H1 (cell line): ENCODE measurements at regions not wholly inside any gene's neighbourhood (a gene's known extent, or its start where the extent isn't known, plus 50 kb on each side); places are given as distances from the start of the nearest gene placed in this dataset.

Experiments
- CTCF ChIA-PET: fragments of 300-600 bp; sonication (Branson Sonifier 250); formaldehyde crosslinking; loops from one replicate; lab custom pipeline; 2021; ENCODE audit not compliant: partially characterized antibody; lab: Charles Lee
- POLR2A ChIA-PET: fragments of 300-600 bp; sonication (Branson Sonifier 250); formaldehyde crosslinking; loops from one replicate; lab custom pipeline; 2021; ENCODE audit warnings: inconsistent platforms; ENCODE audit not compliant: partially characterized antibody; lab: Charles Lee
- DNase-seq, 2 experiments: peaks; one replicate each; pipeline versions ENCODE4 v3.0.0 to v3.0.0-alpha.2; 2010 to 2022; ENCODE audit warnings: low spot score in 2 of 2, low read depth in 1 of 2, mixed read lengths in 1 of 2
- FAIRE-seq: peaks from 2 replicates; lab custom pipeline; 2011; peaks lifted over from hg19 to GRCh38; lab: Jason Lieb, UNC
- H2AFZ ChIP-seq: 2 replicates; pipeline ENCODE4 v1.8.1; 2012; ENCODE audit warnings: low read length, inconsistent platforms
- H2AK5ac ChIP-seq: 2 replicates; pipeline ENCODE4 v1.6.1; 2013; ENCODE audit warnings: low read depth, low read length
- H2BK120ac ChIP-seq: replicated peaks from 2 replicates; pipeline ENCODE3; 2013; ENCODE audit warnings: low read depth, low read length, inconsistent platforms
- H2BK12ac ChIP-seq: 2 replicates; pipeline ENCODE4 v1.6.1; 2013; ENCODE audit warnings: low read depth, low read length
- H2BK15ac ChIP-seq: 2 replicates; pipeline ENCODE4 v1.6.1; 2013; ENCODE audit warnings: low read length
- H2BK20ac ChIP-seq: 2 replicates; pipeline ENCODE4 v1.6.1; 2013; ENCODE audit warnings: low read length
- H2BK5ac ChIP-seq: 2 replicates; pipeline ENCODE4 v1.6.1; 2013; ENCODE audit warnings: low read depth, low read length
- H3K14ac ChIP-seq: 2 replicates; pipeline ENCODE4 v1.6.1; 2013; ENCODE audit warnings: inconsistent platforms; ENCODE audit not compliant: insufficient read length
- H3K18ac ChIP-seq: 2 replicates; pipeline ENCODE4 v1.6.1; 2013; ENCODE audit warnings: low read length; ENCODE audit errors: extremely low read depth
- H3K23ac ChIP-seq: 2 replicates; pipeline ENCODE4 v1.6.1; 2013; ENCODE audit warnings: inconsistent platforms; ENCODE audit not compliant: insufficient read length
- H3K23me2 ChIP-seq: 2 replicates; pipeline ENCODE4 v1.6.1; 2013; ENCODE audit warnings: low read depth, low read length
- H3K27ac ChIP-seq: 2 replicates; pipeline ENCODE4 v1.6.1; 2011; ENCODE audit warnings: low read depth, low read length, inconsistent platforms
- H3K27me3 ChIP-seq, 4 experiments: replicated peaks in 1 of 4; 1 replicate in 1 of 4; 2 replicates in 3 of 4; pipeline versions ENCODE4 v1.6.1 to v1.8.1; 2011 to 2013; ENCODE audit warnings: low read length in 3 of 4, mild to moderate bottlenecking in 3 of 4, inconsistent platforms in 2 of 4, mixed read lengths in 2 of 4, moderate library complexity in 1 of 4; ENCODE audit not compliant: control insufficient read depth in 3 of 4, insufficient read depth in 3 of 4; ENCODE audit errors: extremely low read depth in 1 of 4
- H3K36me3 ChIP-seq, 4 experiments: 2 replicates each; pipeline versions ENCODE4 v1.6.1 to v1.8.1; 2011 to 2013; ENCODE audit warnings: mild to moderate bottlenecking in 4 of 4, low read length in 3 of 4, moderate library complexity in 2 of 4, control low read depth in 1 of 4, inconsistent platforms in 1 of 4; ENCODE audit not compliant: insufficient read depth in 4 of 4, control insufficient read depth in 2 of 4
- H3K4ac ChIP-seq: replicated peaks from 2 replicates; pipeline ENCODE3; 2013; ENCODE audit warnings: low read length, low read depth, mixed read lengths, inconsistent platforms; ENCODE audit not compliant: insufficient read length
- H3K4me1 ChIP-seq, 4 experiments: replicated peaks in 1 of 4; 1 replicate in 1 of 4; 2 replicates in 3 of 4; pipeline versions ENCODE4 v1.6.1 to v1.8.1; 2011 to 2013; ENCODE audit warnings: low read length in 3 of 4, inconsistent platforms in 2 of 4, mixed read lengths in 1 of 4; ENCODE audit not compliant: insufficient read depth in 4 of 4, control insufficient read depth in 3 of 4
- H3K4me2 ChIP-seq, 2 experiments: 2 replicates each; pipeline versions ENCODE4 v1.6.1 to v1.8.1; 2011 to 2013; ENCODE audit warnings: low read depth in 2 of 2, low read length in 2 of 2, control low read depth in 1 of 2, inconsistent platforms in 1 of 2, mild to moderate bottlenecking in 1 of 2; ENCODE audit not compliant: insufficient read depth in 1 of 2
- H3K4me3 ChIP-seq, 4 experiments: fragments of 200-600, 300-600 bp in 1 of 4; sonication (generic), shearing (Covaris generic), sonication (Bioruptor Twin) in 1 of 4; 2 replicates each; pipeline versions ENCODE4 v1.5.1 to v1.8.1; 2011 to 2016; ENCODE audit warnings: low read length in 4 of 4, low read depth in 3 of 4, control low read depth in 2 of 4, inconsistent platforms in 2 of 4, mild to moderate bottlenecking in 2 of 4, mixed read lengths in 1 of 4, moderate library complexity in 1 of 4; ENCODE audit not compliant: insufficient read depth in 2 of 4; ENCODE audit errors: extremely low read depth in 1 of 4
- H3K56ac ChIP-seq: replicated peaks from 2 replicates; pipeline ENCODE3; 2013; ENCODE audit warnings: low read depth, mild to moderate bottlenecking, mixed read lengths, low read length, inconsistent platforms; ENCODE audit not compliant: insufficient read length
- H3K79me1 ChIP-seq: 2 replicates; pipeline ENCODE4 v1.6.1; 2013; ENCODE audit warnings: low read depth, low read length, control low read depth
- H3K79me2 ChIP-seq, 2 experiments: 2 replicates each; pipeline versions ENCODE4 v1.6.1 to v1.8.1; 2012 to 2013; ENCODE audit warnings: low read length in 2 of 2, mild to moderate bottlenecking in 2 of 2, inconsistent platforms in 1 of 2; ENCODE audit not compliant: insufficient read depth in 2 of 2, control insufficient read depth in 1 of 2
- H3K9ac ChIP-seq, 4 experiments: replicated peaks in 1 of 4; 1 replicate in 1 of 4; 2 replicates in 3 of 4; pipeline versions ENCODE4 v1.6.1 to v1.8.1; 2011 to 2013; ENCODE audit warnings: low read depth in 3 of 4, low read length in 3 of 4, control low read depth in 2 of 4, mild to moderate bottlenecking in 2 of 4, moderate library complexity in 2 of 4, inconsistent platforms in 1 of 4; ENCODE audit errors: extremely low read depth in 1 of 4
- H3K9me3 ChIP-seq, 2 experiments: 2 replicates each; pipeline versions ENCODE4 v1.6.1 to v1.8.1; 2012 to 2013; ENCODE audit warnings: mild to moderate bottlenecking in 2 of 2, moderate library complexity in 2 of 2, control low read depth in 1 of 2, inconsistent platforms in 1 of 2, low read depth in 1 of 2, low read length in 1 of 2, mixed read lengths in 1 of 2; ENCODE audit not compliant: insufficient read depth in 2 of 2
- H4K20me1 ChIP-seq, 2 experiments: replicated peaks in 1 of 2; 2 replicates each; pipeline versions ENCODE3 to v1.8.1; 2011 to 2013; ENCODE audit warnings: inconsistent platforms in 2 of 2, low read length in 2 of 2, mild to moderate bottlenecking in 1 of 2; ENCODE audit not compliant: insufficient read depth in 2 of 2, control insufficient read depth in 1 of 2
- H4K5ac ChIP-seq: 2 replicates; pipeline ENCODE4 v1.6.1; 2013; ENCODE audit warnings: low read length, low read depth, mixed read lengths, inconsistent platforms; ENCODE audit not compliant: insufficient read length
- H4K8ac ChIP-seq: 2 replicates; pipeline ENCODE4 v1.8.0; 2013; ENCODE audit warnings: mild to moderate bottlenecking, moderate library complexity, low read length, inconsistent platforms; ENCODE audit not compliant: insufficient read depth; ENCODE audit errors: extremely low read depth
- H4K91ac ChIP-seq: replicated peaks from 2 replicates; pipeline ENCODE3; 2013; ENCODE audit warnings: low read length, mixed read lengths, inconsistent platforms; ENCODE audit not compliant: insufficient read length
- ASH2L ChIP-seq: fragments of 200-600, 300-600 bp; sonication (generic); IDR thresholded peaks from one replicate; pipeline ENCODE4 v1.7.1; 2017; ENCODE audit warnings: low read length
- E2F6 ChIP-seq: IDR thresholded peaks from 2 replicates; pipeline ENCODE4 v1.6.1; 2012; ENCODE audit warnings: inconsistent platforms
- FOSL1 ChIP-seq: IDR thresholded peaks from 2 replicates; pipeline ENCODE4 v1.6.1; 2011; ENCODE audit warnings: mild to moderate bottlenecking, low read depth, low read length, moderate library complexity; ENCODE audit not compliant: insufficient read depth
- JUN ChIP-seq: IDR thresholded peaks from 2 replicates; pipeline ENCODE4 v1.6.1; 2011; ENCODE audit warnings: low read depth, mild to moderate bottlenecking, improper control_type of control experiment, low read length
- KDM1A ChIP-seq: fragments of 200-600, 300-600 bp; sonication (generic); IDR thresholded peaks from 2 replicates; pipeline ENCODE4 v1.7.1; 2016; ENCODE audit warnings: mild to moderate bottlenecking, low read length, borderline replicate concordance
- NRF1 ChIP-seq: IDR thresholded peaks from 2 replicates; pipeline ENCODE4 v1.6.1; 2011; ENCODE audit warnings: mild to moderate bottlenecking, low read depth, low read length, improper control_type of control experiment
- SAP30 ChIP-seq: fragments of 300-600 bp; sonication (generic); IDR thresholded peaks from 2 replicates; pipeline ENCODE4 v1.7.1; 2012; ENCODE audit warnings: low read length, moderate library complexity, mild to moderate bottlenecking, inconsistent platforms; ENCODE audit not compliant: insufficient read depth, insufficient replicate concordance
- SP2 ChIP-seq: IDR thresholded peaks from 2 replicates; pipeline ENCODE4 v1.6.1; 2012; ENCODE audit warnings: mild to moderate bottlenecking, low read length, inconsistent platforms
- SP4 ChIP-seq: IDR thresholded peaks from 2 replicates; pipeline ENCODE4 v1.6.1; 2012; ENCODE audit warnings: low read length, inconsistent platforms
- TAF7 ChIP-seq: optimal IDR thresholded peaks from 2 replicates; pipeline ENCODE3; 2011; ENCODE audit warnings: low read depth, mild to moderate bottlenecking, inconsistent platforms, low read length, moderate library complexity, borderline replicate concordance
- YY1 ChIP-seq: IDR thresholded peaks from 2 replicates; pipeline ENCODE4 v1.6.1; 2011; ENCODE audit warnings: low read depth, mild to moderate bottlenecking, low read length
- WGBS, 2 experiments: shearing (Covaris generic) in 1 of 2; methylation state at CpG; one replicate each; pipeline versions ENCODE4 v1.1.6 to v1.1.7; 2013 to 2015; ENCODE audit warnings: low lambda C conversion rate in 2 of 2, mixed read lengths in 2 of 2, inconsistent platforms in 1 of 2, low coverage in 1 of 2, missing lambda C conversion rate in 1 of 2; ENCODE audit not compliant: insufficient replicate concordance in 2 of 2, insufficient coverage in 1 of 2, insufficient read length in 1 of 2; ENCODE audit errors: extremely low coverage in 1 of 2, missing lambda C conversion rate in 1 of 2; 5-methylcytosine and 5-hydroxymethylcytosine counted together

- Histone ChIP-seq H3K4me3 (no peak overlapping the region), H2BK120ac (no peak overlapping the region), H4K8ac (no peak overlapping the region), H3K4me2 (peak overlapping the region in 1 of 2 experiments; percentile 10; a peak in 1 of 4 replicates), H2BK12ac (no peak overlapping the region), H4K20me1 (no peaks in the 10 kb centered on the region), H3K79me2 (peaks cover 0 to 52% of the 10 kb centered on the region in 2 experiments; a peak in 2 of 4 replicates), H2BK15ac (no peak overlapping the region), H3K4ac (no peak overlapping the region), H2BK20ac (no peak overlapping the region), H3K27me3 (no peaks in the 10 kb centered on the region), H4K5ac (no peak overlapping the region), H2BK5ac (no peak overlapping the region), H4K91ac (no peak overlapping the region), H3K56ac (no peak overlapping the region), H3K27ac (no peak overlapping the region), H3K4me1 (peaks cover 0 to 12% (median 3%) of the 10 kb centered on the region in 4 experiments; a peak in 3 of 7 replicates), H2AK5ac (no peak overlapping the region), H3K23ac (no peak overlapping the region), H3K79me1 (no peaks in the 10 kb centered on the region), H3K18ac (no peak overlapping the region), H3K14ac (no peak overlapping the region), H3K36me3 (peaks cover 0 to 5% (median 0%) of the 10 kb centered on the region in 4 experiments; a peak in 1 of 8 replicates), H3K23me2 (peaks cover 7% of the 10 kb centered on the region), H3K9ac (no peak overlapping the region; a peak in 1 of 7 replicates), H3K9me3 (no peaks in the 10 kb centered on the region), H2AFZ (no peak overlapping the region)
- 83% methylated on average over 2 of the region's 2 CpGs; no CpG with 5 or more reads in 1 of the 2 experiments for WGBS, 2 experiments
- ChIA-PET CTCF (interaction anchor here (0.5 to 2.2 kb wide), 3 partner anchors 10 to 384 kb away, joined by 3 to 6 read pairs (median 5); a partner anchor contains a TSS), POLR2A (interaction anchor here (0.6 to 21.6 kb wide), 24 partner anchors 12 to 986 kb away, joined by 3 to 824 read pairs (median 11); a partner anchor contains a TSS)
- DNase-seq: no peak
- FAIRE-seq: no peak
- TF ChIP-seq JUN: no peak
- no peak for TF ChIP-seq FOSL1
- no peak for TF ChIP-seq TAF7
- no peak for TF ChIP-seq NRF1
- TF ChIP-seq YY1: no peak
- no peak for TF ChIP-seq E2F6
- no peak for TF ChIP-seq SAP30
- TF ChIP-seq KDM1A: no peak
- no peak for TF ChIP-seq ASH2L
- TF ChIP-seq SP4: no peak
- no peak for TF ChIP-seq SP2
Observed at GRCh38 chr6:27143474-27144026, 104.0 kb upstream of the PRSS16 start.
